SIG-M5 treated with dmso at 0.1 percent for 504 hours (cell line): ENCODE measurements at regions not wholly inside any gene's neighbourhood (a gene's known extent, or its start where the extent isn't known, plus 50 kb on each side); places are given as distances from the start of the nearest gene placed in this dataset.
"Not testable (repeated sequence)": the region's sequence is repeated elsewhere in the genome, so short reads cannot be mapped to it uniquely, and the experiment has no call there.

Experiments used
- DNase-seq: peaks from one replicate; lab custom pipeline; 2025; ENCODE audit not compliant: unreplicated experiment; lab: John Stamatoyannopoulos, UW

DNA sequence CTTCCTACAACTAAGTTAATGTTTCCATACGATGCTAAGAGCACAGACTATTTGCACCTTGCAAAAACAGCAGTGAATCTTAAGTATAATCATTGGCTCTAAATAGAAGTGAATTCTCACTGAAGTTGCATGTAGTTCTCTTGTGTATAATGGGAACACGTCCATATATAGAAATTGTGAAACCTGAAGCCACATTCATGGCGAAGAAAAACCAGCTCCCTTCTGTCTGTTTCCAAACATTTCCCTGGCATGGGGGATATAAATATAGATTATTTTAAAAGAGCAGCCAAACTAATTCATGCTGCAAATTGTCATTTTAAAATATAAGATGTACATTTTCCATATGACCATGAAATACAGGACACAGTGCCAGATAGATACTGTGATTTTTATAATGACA lies 71.1 kb downstream of the TRAM1L1 start:
- no peak for DNase-seq

- DNase-seq = no peak
Observed at GRCh38 chr4:117010671-117011070, 74.7 kb downstream of the TRAM1L1 start.

GRCh38 chr4:117001077-117001476 lies 84.3 kb downstream of the TRAM1L1 start:
- DNase-seq = no peak

GRCh38 chr4:116982656-116983055 lies 102.7 kb downstream of the TRAM1L1 start:
- no peak for DNase-seq

DNA sequence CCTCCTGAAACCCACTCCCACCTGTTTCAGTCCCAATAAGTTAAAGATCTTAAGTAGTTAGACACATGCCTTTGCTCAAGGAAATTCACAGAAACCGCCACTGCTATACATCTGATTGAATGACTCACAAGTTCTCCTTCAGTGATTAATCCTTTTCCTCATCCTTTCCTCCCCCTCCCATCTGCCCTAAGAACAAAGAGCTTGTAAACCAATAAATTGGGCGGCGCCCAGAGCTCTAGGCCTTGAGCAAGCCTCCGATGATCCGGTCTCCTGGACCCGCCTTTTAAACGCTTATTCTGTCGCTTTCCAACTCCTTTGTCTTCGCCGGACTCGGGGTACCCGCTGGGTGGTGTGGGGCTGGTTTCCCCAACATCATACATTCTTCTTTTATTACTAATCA lies 104.9 kb downstream of the TRAM1L1 start:
- not testable (repeated sequence) for DNase-seq

- no peak for DNase-seq
Observed at GRCh38 chr4:116959045-116959444, 126.3 kb downstream of the TRAM1L1 start.

DNA sequence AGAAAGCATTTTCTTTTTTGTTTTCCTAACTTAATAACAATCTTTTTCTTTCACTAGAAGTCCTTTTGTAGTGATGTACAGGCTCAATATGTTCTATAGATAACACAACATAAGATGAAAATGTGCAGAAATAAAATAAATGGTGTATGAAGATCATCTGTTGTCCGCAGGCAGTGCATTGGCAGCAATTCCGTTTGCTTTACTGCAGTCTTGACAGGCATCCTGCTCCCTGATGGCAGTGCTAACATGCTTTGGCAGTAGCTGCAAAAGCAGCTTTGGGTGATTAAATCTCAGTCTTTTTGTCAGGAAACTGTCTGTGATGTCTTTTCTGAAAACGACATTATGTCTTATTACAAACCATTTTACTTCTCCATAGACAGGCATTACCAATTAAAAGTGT lies 131.4 kb downstream of the TRAM1L1 start:
- no peak for DNase-seq

- no peak for DNase-seq
Observed at GRCh38 chr4:116952530-116953136, 132.7 kb downstream of the TRAM1L1 start.

- DNase-seq = no peak
Observed at GRCh38 chr4:116949856-116950255, 135.5 kb downstream of the TRAM1L1 start.

DNA sequence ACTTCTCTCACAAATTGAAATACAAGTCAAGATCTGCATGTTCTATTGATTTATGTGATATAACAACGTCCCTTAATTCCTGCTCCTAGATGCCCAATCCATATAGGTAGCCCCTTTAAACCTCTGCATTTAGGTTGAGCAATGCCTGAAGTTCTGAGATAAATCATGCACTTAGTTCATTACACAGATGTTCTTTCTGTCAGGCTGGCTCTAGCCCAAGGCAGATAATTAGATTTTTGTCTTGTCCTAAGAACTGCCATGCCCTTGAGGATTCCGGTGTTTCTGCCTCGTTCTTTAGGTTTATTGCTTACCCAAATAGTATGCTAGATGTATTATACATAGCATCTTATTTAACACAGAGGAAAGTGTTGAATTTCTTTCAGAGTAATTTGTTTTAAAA lies 143.1 kb downstream of the TRAM1L1 start:
- no peak for DNase-seq

- DNase-seq = no peak
Observed at GRCh38 chr4:116930329-116930728, 155.0 kb downstream of the TRAM1L1 start.

GRCh38 chr4:116926631-116927295 lies 158.6 kb downstream of the TRAM1L1 start:
- no peak for DNase-seq

GRCh38 chr4:116925900-116926457 lies 159.4 kb downstream of the TRAM1L1 start:
- no peak for DNase-seq

- no peak for DNase-seq
Observed at GRCh38 chr4:116923389-116923788, 162.0 kb downstream of the TRAM1L1 start.

- no peak for DNase-seq
Observed at GRCh38 chr4:116913451-116913850, 171.9 kb downstream of the TRAM1L1 start.

DNA sequence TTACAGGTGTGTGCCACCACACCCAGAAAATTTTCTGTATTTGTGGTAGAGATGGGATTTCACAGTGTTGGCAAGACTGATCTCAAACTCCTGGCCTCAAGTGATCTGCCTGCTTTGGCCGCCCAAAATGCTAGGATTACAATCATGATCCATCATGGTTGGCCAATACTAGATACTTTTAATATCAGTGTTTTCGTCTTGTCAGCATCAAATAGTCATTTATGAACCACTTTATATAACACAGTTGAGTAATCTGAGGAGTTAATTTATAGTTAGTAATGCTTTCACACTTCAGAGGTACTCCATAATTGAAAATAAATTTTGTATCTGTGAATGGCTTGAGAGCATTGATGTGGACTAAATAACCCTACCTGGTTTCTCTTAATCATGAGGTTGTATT lies 178.6 kb downstream of the TRAM1L1 start:
- DNase-seq = no peak

- DNase-seq = no peak
Observed at GRCh38 chr4:116899561-116899960, 185.8 kb downstream of the TRAM1L1 start.

DNA sequence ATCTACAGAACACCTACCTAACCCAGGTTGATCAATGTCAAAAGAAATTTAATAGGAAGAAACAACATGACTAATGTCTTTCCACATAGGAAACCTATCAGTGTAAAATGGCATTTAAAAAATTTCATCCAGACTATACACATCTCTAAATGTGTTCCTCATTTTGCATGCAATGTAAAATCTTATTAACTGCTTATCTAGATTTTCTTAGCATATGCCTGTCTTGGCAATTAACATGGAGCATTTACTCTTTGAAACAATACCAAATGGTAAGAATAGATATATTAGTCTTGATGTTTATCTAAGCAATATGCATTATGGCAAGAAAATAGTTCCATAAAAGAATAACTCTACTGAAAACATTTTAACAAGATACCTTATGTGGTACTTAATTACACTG lies 199.8 kb downstream of the TRAM1L1 start:
- no peak for DNase-seq

DNA sequence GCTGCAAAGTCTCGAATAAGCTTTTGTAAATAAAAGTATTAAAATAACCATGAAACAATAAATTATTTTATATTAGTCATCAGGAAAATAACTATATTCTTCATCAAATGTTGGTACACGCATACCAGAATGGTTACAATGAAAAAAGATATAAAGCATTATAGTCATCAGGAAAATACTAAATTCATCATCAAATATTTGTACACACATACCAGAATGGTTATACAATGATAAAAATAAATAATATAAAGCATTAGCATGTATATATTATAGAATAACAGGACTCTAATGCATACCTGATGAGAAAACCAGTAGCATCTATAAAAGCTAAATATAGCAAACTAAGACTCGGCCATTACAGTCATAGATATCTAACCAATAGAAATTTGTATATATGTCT lies 202.9 kb downstream of the TRAM1L1 start:
- DNase-seq = no peak

- DNase-seq = no peak
Observed at GRCh38 chr4:116881077-116881476, 204.3 kb downstream of the TRAM1L1 start.

DNA sequence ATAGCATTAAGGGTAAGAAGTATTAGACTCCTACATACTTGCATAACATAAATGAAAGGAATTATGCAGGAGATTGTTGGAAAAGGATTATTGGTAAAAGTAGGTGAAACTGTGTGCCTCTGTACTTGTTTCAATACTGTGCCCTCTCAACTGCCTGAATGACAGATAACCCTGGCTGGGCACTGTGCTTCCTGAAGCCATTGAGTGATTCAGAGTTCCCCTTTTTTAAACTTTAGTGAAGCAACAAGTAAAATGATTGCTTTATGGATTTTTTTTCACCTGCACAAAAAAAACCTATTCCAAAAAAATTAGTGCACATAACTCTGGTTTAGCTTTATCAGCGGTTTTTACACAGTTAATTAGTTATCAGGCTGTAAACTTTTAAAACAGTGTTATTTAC lies 204.8 kb downstream of the TRAM1L1 start:
- peak; percentile 28 for DNase-seq

DNA sequence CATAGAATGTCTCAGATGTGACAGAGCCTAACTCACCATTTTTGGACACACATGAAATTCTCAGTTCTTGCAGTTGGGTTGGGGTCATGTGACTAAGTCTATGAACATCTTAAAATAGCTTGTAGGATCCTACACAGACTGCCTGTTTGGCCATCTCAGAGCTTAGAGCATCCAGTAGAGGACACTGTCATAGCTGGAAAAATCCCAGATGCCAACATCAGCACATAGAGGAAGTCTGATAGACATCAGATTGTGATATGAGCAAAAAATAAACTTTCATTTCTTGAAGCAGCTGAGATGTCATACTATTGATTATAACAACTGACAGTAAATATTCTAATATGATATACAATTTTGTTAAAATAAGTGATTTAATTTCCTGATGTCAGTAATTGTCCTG lies 207.1 kb downstream of the TRAM1L1 start:
- peak; percentile 3 for DNase-seq

DNA sequence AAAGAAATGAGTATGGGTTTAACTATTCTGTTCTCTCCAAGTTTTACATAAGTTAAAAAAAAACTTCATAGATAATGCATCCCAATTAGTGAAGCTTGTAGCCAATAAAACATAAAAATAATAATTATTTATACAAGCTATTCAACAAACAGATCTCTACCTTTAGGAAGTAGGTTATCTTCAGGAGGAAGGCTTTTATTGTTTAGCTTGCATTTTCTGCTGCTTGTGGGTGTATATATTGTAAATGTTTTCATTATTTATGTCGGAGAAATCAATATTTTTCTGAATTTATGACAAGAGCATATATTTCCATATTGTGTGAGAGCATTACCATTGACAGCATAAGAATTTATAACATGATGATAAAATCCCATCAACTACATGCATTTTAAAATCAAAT lies 208.3 kb downstream of the TRAM1L1 start:
- DNase-seq = no peak
